Spleen (tissue), 11 donors: ENCODE measurements at regions not wholly inside any gene's neighbourhood (a gene's known extent, or its start where the extent isn't known, plus 50 kb on each side); places are given as distances from the start of the nearest gene placed in this dataset.

Source experiments
- DNase-seq: peaks from one replicate; pipeline ENCODE4 v3.0.0-alpha.2; 2020
- H3K27ac ChIP-seq, 8 donors: fragments of 200-600 bp; sonication (generic) in 7 of 8; 1 replicate in 4 of 8; 2 replicates in 4 of 8; pipeline versions ENCODE4 v1.5.0 to v1.8.0; 2016 to 2021; ENCODE audit warnings: inconsistent platforms in 4 of 8, mild to moderate bottlenecking in 4 of 8, moderate library complexity in 1 of 8
- H3K27me3 ChIP-seq, 7 donors: fragments of 200-600 bp; sonication (generic) in 6 of 7; replicated peaks in 1 of 7; 1 replicate in 4 of 7; 2 replicates in 3 of 7; pipeline versions ENCODE4 v1.5.0 to v1.8.0; 2016 to 2021; ENCODE audit warnings: inconsistent platforms in 3 of 7, mild to moderate bottlenecking in 1 of 7
- H3K36me3 ChIP-seq, 6 donors: fragments of 200-600 bp; sonication (generic) in 5 of 6; 1 replicate in 4 of 6; 2 replicates in 2 of 6; pipeline versions ENCODE4 v1.5.0 to v1.8.0; 2016 to 2021; ENCODE audit warnings: inconsistent platforms in 2 of 6
- H3K4me1 ChIP-seq, 6 donors: fragments of 200-600 bp; sonication (generic) in 5 of 6; 1 replicate in 3 of 6; 2 replicates in 3 of 6; pipeline versions ENCODE4 v1.5.0 to v1.8.0; 2016 to 2021; ENCODE audit warnings: inconsistent platforms in 3 of 6
- H3K4me3 ChIP-seq, 8 donors: fragments of 200-600 bp; sonication (generic) in 7 of 8; 1 replicate in 4 of 8; 2 replicates in 4 of 8; pipeline versions ENCODE4 v1.5.0 to v1.8.0; 2016 to 2021; ENCODE audit warnings: inconsistent platforms in 4 of 8, mild to moderate bottlenecking in 4 of 8, moderate library complexity in 2 of 8
- H3K9me3 ChIP-seq, 8 donors: fragments of 200-600 bp; sonication (generic) in 7 of 8; 1 replicate in 4 of 8; 2 replicates in 4 of 8; pipeline versions ENCODE4 v1.5.0 to v1.8.0; 2016 to 2021; ENCODE audit warnings: inconsistent platforms in 4 of 8
- POLR2A ChIP-seq, 3 donors: fragments of 450-650 bp; IDR thresholded peaks; one replicate each; pipeline ENCODE4 v1.5.1; 2017; ENCODE audit warnings: antibody characterized with exemption in 3 of 3, mild to moderate bottlenecking in 1 of 3
- POLR2AphosphoS5 ChIP-seq, 3 donors: sonication (generic); formaldehyde crosslinking; IDR thresholded peaks; one replicate each; pipeline ENCODE4 v1.5.1; 2017; ENCODE audit warnings: antibody characterized with exemption in 3 of 3
- WGBS, 5 donors: extraction: QIAGEN DNeasy Blood & Tissue Kit in 3 of 5; methylation state at CpG; one replicate each; pipeline versions ENCODE4 v1.1.5 to v1.1.7; 2013 to 2018; 5-methylcytosine and 5-hydroxymethylcytosine counted together
- intact Hi-C: fragments of 100-400 bp; cut with DNase I; formaldehyde crosslinking; loops from one replicate; pipeline ENCODE4 v1.15.0; 2023; ENCODE audit warnings: low total_unique reads
- TF ChIP-seq, protein P1 (sequence below), 11 experiments: fragments of 200-600 bp in 7 of 11; fragments of 450-650 bp in 4 of 11; sonication (generic) in 4 of 11; IDR thresholded peaks in 8 of 11; conservative IDR thresholded peaks in 3 of 11; 1 replicate in 7 of 11; 2 replicates in 4 of 11; pipeline versions ENCODE4 v1.4.0 to v1.8.0; 2016 to 2021; ENCODE audit warnings: antibody characterized with exemption in 11 of 11, inconsistent platforms in 4 of 11, mild to moderate bottlenecking in 1 of 11
- donor health status: healthy with polysubstance abuse.
- donor health status: DM: no; HTN: no; CAD: no; lungs with moderate emphysema.
- donor health status: DM: no; HTN: no; CAD: no.
- donor health status: Bipolar disorder and iron deficiency.
- donor health status: healthy.
- donor health status: DM: no; HTN: no; CAD: no.
- donor health status: DM: yes; HTN: yes; CAD: no.

DNA sequence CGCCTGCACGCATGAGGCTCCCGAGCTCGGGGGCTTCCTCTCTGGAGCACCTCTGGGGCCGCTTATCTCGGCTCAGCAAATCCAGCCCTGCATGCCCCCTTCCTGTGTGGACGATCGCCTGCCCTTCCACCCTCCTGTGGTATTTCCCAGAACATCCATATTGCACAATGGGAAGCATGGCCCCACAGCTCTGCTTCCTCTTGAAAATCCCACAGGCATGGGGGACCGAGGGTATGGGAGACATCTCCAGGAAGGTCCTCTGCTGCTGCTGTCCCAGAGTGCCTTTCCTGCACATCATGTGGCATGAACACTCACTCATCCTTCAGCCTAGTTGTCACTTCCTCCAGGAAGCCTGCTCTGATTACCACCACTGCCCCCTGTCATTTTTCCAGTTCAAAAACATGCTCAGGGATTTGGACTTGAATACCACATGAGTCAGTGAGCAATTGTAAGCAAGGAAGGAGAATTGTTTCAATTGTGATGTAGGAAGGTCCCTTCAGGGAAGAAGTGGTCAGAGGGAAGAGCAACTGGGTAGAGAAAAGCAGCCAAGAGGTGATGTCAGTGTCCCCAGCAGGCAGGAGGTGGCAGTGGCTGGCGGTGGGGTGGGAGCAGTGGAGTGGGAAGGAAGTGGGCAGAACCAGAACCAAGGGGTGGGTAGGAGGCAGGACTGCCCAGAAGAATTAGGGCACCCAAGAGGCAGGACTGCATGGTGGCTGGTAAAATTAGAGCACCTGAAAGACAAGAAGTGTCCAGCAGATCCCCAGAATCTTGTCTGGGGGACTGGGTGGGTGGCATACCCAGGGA, 67.5 kb upstream of the ZMIZ1 start:
- H3K9me3 ChIP-seq = no peaks in the 10 kb centered on the region
- intact Hi-C loops = no loop called here
- peak overlapping the region in 1 of 8 donors; percentile 30 for H3K27ac ChIP-seq
- 27 to 41% (median 33%) methylated on average over 10 of the region's 10 CpGs for WGBS, 5 donors
- H3K4me3 ChIP-seq = no peak overlapping the region
- peaks cover 0 to 8% (median 0%) of the 10 kb centered on the region in 7 donors for H3K27me3 ChIP-seq
- H3K4me1 ChIP-seq = peaks cover 3 to 39% (median 17%) of the 10 kb centered on the region in 6 donors
- H3K36me3 ChIP-seq = no peaks in the 10 kb centered on the region
- no peak for TF ChIP-seq POLR2A (IDR thresholded peaks at IDR 0.05)
- TF ChIP-seq POLR2AphosphoS5 (IDR thresholded peaks at IDR 0.05) = no peak
- TF ChIP-seq, protein P1, sequence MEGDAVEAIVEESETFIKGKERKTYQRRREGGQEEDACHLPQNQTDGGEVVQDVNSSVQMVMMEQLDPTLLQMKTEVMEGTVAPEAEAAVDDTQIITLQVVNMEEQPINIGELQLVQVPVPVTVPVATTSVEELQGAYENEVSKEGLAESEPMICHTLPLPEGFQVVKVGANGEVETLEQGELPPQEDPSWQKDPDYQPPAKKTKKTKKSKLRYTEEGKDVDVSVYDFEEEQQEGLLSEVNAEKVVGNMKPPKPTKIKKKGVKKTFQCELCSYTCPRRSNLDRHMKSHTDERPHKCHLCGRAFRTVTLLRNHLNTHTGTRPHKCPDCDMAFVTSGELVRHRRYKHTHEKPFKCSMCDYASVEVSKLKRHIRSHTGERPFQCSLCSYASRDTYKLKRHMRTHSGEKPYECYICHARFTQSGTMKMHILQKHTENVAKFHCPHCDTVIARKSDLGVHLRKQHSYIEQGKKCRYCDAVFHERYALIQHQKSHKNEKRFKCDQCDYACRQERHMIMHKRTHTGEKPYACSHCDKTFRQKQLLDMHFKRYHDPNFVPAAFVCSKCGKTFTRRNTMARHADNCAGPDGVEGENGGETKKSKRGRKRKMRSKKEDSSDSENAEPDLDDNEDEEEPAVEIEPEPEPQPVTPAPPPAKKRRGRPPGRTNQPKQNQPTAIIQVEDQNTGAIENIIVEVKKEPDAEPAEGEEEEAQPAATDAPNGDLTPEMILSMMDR (IDR thresholded peaks at IDR 0.05 in 8 of 11, conservative IDR thresholded peaks at IDR 0.05 in 3 of 11) = peak in 1 of 11 experiments; percentile 5
- no peak for DNase-seq

DNA sequence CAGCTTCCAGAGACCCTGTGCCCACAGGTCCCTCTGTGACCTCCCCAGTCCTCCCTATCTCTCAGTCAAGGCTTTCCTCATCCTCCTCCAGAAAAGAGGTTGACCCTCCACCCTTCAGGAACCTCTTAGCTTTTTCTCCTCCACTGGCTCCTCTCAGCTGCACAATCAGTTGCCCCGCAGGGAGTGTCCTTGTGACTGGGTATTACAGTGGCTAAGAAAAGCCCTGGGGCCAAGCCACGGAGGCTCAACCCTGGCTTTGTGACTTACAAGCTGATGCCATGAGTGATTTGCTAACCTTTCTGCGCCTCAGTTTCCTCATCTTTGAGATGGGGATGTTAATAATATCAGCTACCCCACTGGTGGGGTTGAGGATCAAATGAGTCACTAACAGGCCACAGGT, 66.4 kb upstream of the ZMIZ1 start:
- Histone ChIP-seq H3K36me3 (no peaks in the 10 kb centered on the region), H3K27me3 (peaks cover 0 to 8% (median 0%) of the 10 kb centered on the region in 7 donors), H3K27ac (no peak overlapping the region), H3K4me3 (no peak overlapping the region), H3K9me3 (no peaks in the 10 kb centered on the region), H3K4me1 (peaks cover 3 to 39% (median 17%) of the 10 kb centered on the region in 6 donors)
- intact Hi-C loops = no loop called here
- no peak for TF ChIP-seq POLR2AphosphoS5 (IDR thresholded peaks at IDR 0.05)
- TF ChIP-seq, protein P1 (IDR thresholded peaks at IDR 0.05 in 8 of 11, conservative IDR thresholded peaks at IDR 0.05 in 3 of 11) = no peak
- no peak for TF ChIP-seq POLR2A (IDR thresholded peaks at IDR 0.05)
- 81 to 92% (median 90%) methylated on average over 3 of the region's 3 CpGs for whole genome bisulfite sequencing, 5 donors
- no peak for DNase-seq

DNA sequence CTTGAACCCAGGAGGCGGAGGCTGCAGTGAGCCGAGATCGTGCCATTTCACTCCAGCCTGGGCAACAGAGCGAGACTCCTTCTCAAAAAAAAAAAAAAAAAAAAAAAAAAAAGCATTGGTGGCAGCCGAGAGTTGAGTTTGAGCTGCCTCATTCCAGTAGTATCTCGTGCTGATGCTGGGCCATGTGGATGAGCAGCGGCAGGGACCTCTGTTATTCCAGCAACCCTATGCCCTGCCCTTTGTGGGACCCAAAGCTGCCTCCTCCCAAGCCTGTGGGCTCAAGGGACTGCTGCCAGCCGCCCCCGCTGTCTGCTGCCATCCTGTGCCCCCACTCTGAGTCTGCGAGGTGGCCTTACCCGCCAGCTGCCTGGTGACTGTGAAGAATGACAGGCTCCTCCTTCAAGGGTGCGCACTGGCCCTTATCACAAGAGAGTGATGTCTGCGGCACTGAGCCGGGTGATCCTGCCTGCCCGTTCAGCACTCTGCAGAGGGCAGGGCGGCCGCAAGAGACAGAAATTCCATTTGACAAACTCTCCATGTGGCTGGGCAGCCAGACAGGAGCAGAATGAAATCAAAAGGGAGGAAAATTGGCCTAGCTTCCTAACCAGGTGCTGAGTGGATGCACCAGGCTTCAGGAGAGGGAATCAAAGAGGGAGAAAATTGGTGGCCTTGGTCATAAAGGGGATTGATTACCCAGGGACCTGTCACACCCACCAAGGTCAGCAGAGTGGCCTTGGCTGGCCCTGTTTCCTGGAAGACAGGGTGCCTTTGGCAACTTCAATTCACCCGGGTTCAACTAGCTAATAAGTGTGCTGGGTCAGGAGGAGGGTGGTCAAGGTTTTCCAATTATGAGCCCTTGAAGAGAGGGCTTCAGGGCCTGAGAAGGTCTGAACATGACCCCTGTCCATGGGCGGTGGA, 65.3 kb upstream of the ZMIZ1 start:
- no peak for DNase-seq
- Histone ChIP-seq H3K27me3 (peaks cover 0 to 8% (median 0%) of the 10 kb centered on the region in 7 donors), H3K27ac (peak overlapping the region in 3 of 8 donors; percentile 10 to 48 (median 29)), H3K4me1 (peaks cover 3 to 29% (median 13%) of the 10 kb centered on the region in 6 donors), H3K4me3 (no peak overlapping the region), H3K36me3 (no peaks in the 10 kb centered on the region), H3K9me3 (no peaks in the 10 kb centered on the region)
- TF ChIP-seq POLR2AphosphoS5 (IDR thresholded peaks at IDR 0.05) = peak in 1 of 3 donors; percentile 12
- no peak for TF ChIP-seq POLR2A (IDR thresholded peaks at IDR 0.05)
- TF ChIP-seq, protein P1 (IDR thresholded peaks at IDR 0.05 in 8 of 11, conservative IDR thresholded peaks at IDR 0.05 in 3 of 11) = no peak
- WGBS, 5 donors = 68 to 82% (median 73%) methylated on average over 18 to 19 of the region's 19 CpGs
- intact Hi-C loops = no loop called here
